ENCODE measurements at regions not wholly inside any gene's neighbourhood (a gene's known extent, or its start where the extent isn't known, plus 50 kb on each side); places are given as distances from the start of the nearest gene placed in this dataset.
"Not testable (repeated sequence)": the region's sequence is repeated elsewhere in the genome, so short reads cannot be mapped to it uniquely, and the experiment has no call there.

GRCh38 chr1:187714470-187714869, 885.7 kb downstream of the PLA2G4A start:
- H3K4me3 ChIP-seq = no peak overlapping the region
- no peaks in the 10 kb centered on the region for H3K27me3 ChIP-seq
- H3K36me3 ChIP-seq = no peaks in the 10 kb centered on the region

GRCh38 chr1:187715483-187715882, 886.7 kb downstream of the PLA2G4A start:
- no peaks in the 10 kb centered on the region for H3K36me3 ChIP-seq
- no peaks in the 10 kb centered on the region for H3K27me3 ChIP-seq
- no peak for DNase-seq
- H3K4me3 ChIP-seq = no peak overlapping the region
- 0 out of 2 replicates have a peak, but pooled peaks cover 2% of the 10 kb centered on the region for H3K9me3 ChIP-seq

More at GRCh38 chr1:187714470-187714869, 885.7 kb downstream of the PLA2G4A start:
- H3K9me3 ChIP-seq = 0 out of 2 replicates have a peak, but pooled peaks cover 2% of the 10 kb centered on the region
- no peak for DNase-seq

- H3K4me3 ChIP-seq = no peak overlapping the region
- no peak for DNase-seq
- no peaks in the 10 kb centered on the region for H3K27me3 ChIP-seq
- no peaks in the 10 kb centered on the region for H3K36me3 ChIP-seq
- 0 out of 2 replicates have a peak, but pooled peaks cover 2% of the 10 kb centered on the region for H3K9me3 ChIP-seq
Observed at GRCh38 chr1:187716160-187716559, 887.4 kb downstream of the PLA2G4A start.

GRCh38 chr1:187718527-187718926, 889.8 kb downstream of the PLA2G4A start:
- no peak for DNase-seq
- Histone ChIP-seq H3K27me3 (no peaks in the 10 kb centered on the region), H3K36me3 (no peaks in the 10 kb centered on the region), H3K9me3 (no peaks in the 10 kb centered on the region), H3K4me3 (no peak overlapping the region)

GRCh38 chr1:187721216-187721615, 892.5 kb downstream of the PLA2G4A start:
- no peak for DNase-seq
- Histone ChIP-seq H3K36me3 (no peaks in the 10 kb centered on the region), H3K9me3 (no peaks in the 10 kb centered on the region), H3K4me3 (no peak overlapping the region), H3K27me3 (no peaks in the 10 kb centered on the region)

- Histone ChIP-seq H3K9me3 (no peaks in the 10 kb centered on the region), H3K27me3 (no peaks in the 10 kb centered on the region), H3K36me3 (no peaks in the 10 kb centered on the region), H3K4me3 (no peak overlapping the region)
- no peak for DNase-seq
Observed at GRCh38 chr1:187725216-187725615, 896.5 kb downstream of the PLA2G4A start.

- no peaks in the 10 kb centered on the region for H3K36me3 ChIP-seq
- no peak overlapping the region for H3K4me3 ChIP-seq
- H3K9me3 ChIP-seq = no peaks in the 10 kb centered on the region
- no peak for DNase-seq
- H3K27me3 ChIP-seq = no peaks in the 10 kb centered on the region
Observed at GRCh38 chr1:187733232-187733631, 904.5 kb downstream of the PLA2G4A start.

- no peak overlapping the region for H3K4me3 ChIP-seq
- no peaks in the 10 kb centered on the region for H3K9me3 ChIP-seq
- no peak for DNase-seq
- H3K27me3 ChIP-seq = no peaks in the 10 kb centered on the region
- H3K36me3 ChIP-seq = no peaks in the 10 kb centered on the region
Observed at GRCh38 chr1:187734427-187734826, 905.7 kb downstream of the PLA2G4A start.

GRCh38 chr1:187744665-187745064, 915.9 kb downstream of the PLA2G4A start:
- Histone ChIP-seq H3K36me3 (no peaks in the 10 kb centered on the region), H3K9me3 (no peaks in the 10 kb centered on the region), H3K27me3 (no peaks in the 10 kb centered on the region), H3K4me3 (no peak overlapping the region)
- DNase-seq = no peak

GRCh38 chr1:187755536-187755935, 926.8 kb downstream of the PLA2G4A start:
- Histone ChIP-seq H3K27me3 (no peaks in the 10 kb centered on the region), H3K4me3 (no peak overlapping the region), H3K36me3 (no peaks in the 10 kb centered on the region), H3K9me3 (no peaks in the 10 kb centered on the region)
- DNase-seq = no peak

- DNase-seq, H3K4me3 ChIP-seq, H3K36me3 ChIP-seq, H3K9me3 ChIP-seq, H3K27me3 ChIP-seq: not testable (repeated sequence)
Observed at GRCh38 chr1:187756684-187757083, 927.9 kb downstream of the PLA2G4A start.

- Histone ChIP-seq H3K36me3 (no peaks in the 10 kb centered on the region), H3K4me3 (no peak overlapping the region), H3K9me3 (peaks cover 4% of the 10 kb centered on the region; the same call in 1 of the 2 replicates), H3K27me3 (no peaks in the 10 kb centered on the region)
- DNase-seq = no peak
Observed at GRCh38 chr1:187759825-187760333, 931.1 kb downstream of the PLA2G4A start.

- Histone ChIP-seq H3K36me3 (no peaks in the 10 kb centered on the region), H3K4me3 (no peak overlapping the region), H3K27me3 (no peaks in the 10 kb centered on the region), H3K9me3 (peaks cover 4% of the 10 kb centered on the region; the same call in 1 of the 2 replicates)
- DNase-seq = no peak
Observed at GRCh38 chr1:187762118-187762517, 933.4 kb downstream of the PLA2G4A start.

- Histone ChIP-seq H3K36me3 (no peaks in the 10 kb centered on the region), H3K27me3 (no peaks in the 10 kb centered on the region), H3K9me3 (peaks cover 4% of the 10 kb centered on the region; the same call in 1 of the 2 replicates), H3K4me3 (no peak overlapping the region)
- no peak for DNase-seq
Observed at GRCh38 chr1:187763465-187763864, 934.7 kb downstream of the PLA2G4A start.

GRCh38 chr1:187763976-187764375, 935.2 kb downstream of the PLA2G4A start:
- H3K36me3 ChIP-seq = no peaks in the 10 kb centered on the region
- H3K9me3 ChIP-seq = peaks cover 4% of the 10 kb centered on the region; the same call in 1 of the 2 replicates
- DNase-seq = no peak
- no peak overlapping the region for H3K4me3 ChIP-seq
- H3K27me3 ChIP-seq = no peaks in the 10 kb centered on the region

- no peak for DNase-seq
- Histone ChIP-seq H3K4me3 (no peak overlapping the region), H3K27me3 (no peaks in the 10 kb centered on the region), H3K36me3 (no peaks in the 10 kb centered on the region), H3K9me3 (no peaks in the 10 kb centered on the region)
Observed at GRCh38 chr1:187771396-187771795, 942.6 kb downstream of the PLA2G4A start.

GRCh38 chr1:187773168-187773567, 944.4 kb downstream of the PLA2G4A start:
- Histone ChIP-seq H3K36me3 (no peaks in the 10 kb centered on the region), H3K4me3 (no peak overlapping the region), H3K27me3 (no peaks in the 10 kb centered on the region), H3K9me3 (no peaks in the 10 kb centered on the region)
- no peak for DNase-seq

GRCh38 chr1:187787736-187788135, 959.0 kb downstream of the PLA2G4A start:
- Histone ChIP-seq H3K36me3 (no peaks in the 10 kb centered on the region), H3K27me3 (no peaks in the 10 kb centered on the region), H3K9me3 (no peaks in the 10 kb centered on the region), H3K4me3 (no peak overlapping the region)
- DNase-seq = no peak

GRCh38 chr1:187788718-187789117, 960.0 kb downstream of the PLA2G4A start:
- DNase-seq = no peak
- H3K9me3 ChIP-seq = no peaks in the 10 kb centered on the region
- no peaks in the 10 kb centered on the region for H3K36me3 ChIP-seq
- no peak overlapping the region for H3K4me3 ChIP-seq
- no peaks in the 10 kb centered on the region for H3K27me3 ChIP-seq

Data from MG63 (cell line).